Sigmoid colon (tissue), 6 donors: ENCODE measurements at regions not wholly inside any gene's neighbourhood (a gene's known extent, or its start where the extent isn't known, plus 50 kb on each side); places are given as distances from the start of the nearest gene placed in this dataset.

ENCODE experiments used
- DNase-seq: peaks from one replicate; pipeline ENCODE4 v3.0.0-alpha.2; 2019
- H3K27ac ChIP-seq, 4 donors: fragments of 200-600 bp; sonication (generic); one replicate each; pipeline ENCODE4 v1.5.1; 2016 to 2019; ENCODE audit warnings: mild to moderate bottlenecking in 1 of 4
- H3K27me3 ChIP-seq, 3 donors: fragments of 200-600 bp; sonication (generic); one replicate each; pipeline ENCODE4 v1.5.1; 2019; ENCODE audit warnings: mild to moderate bottlenecking in 1 of 3
- H3K36me3 ChIP-seq, 4 donors: fragments of 200-600 bp; sonication (generic); one replicate each; pipeline ENCODE4 v1.5.1; 2016 to 2019
- H3K4me1 ChIP-seq, 4 donors: fragments of 200-600 bp; sonication (generic); one replicate each; pipeline ENCODE4 v1.5.1; 2017 to 2019
- H3K4me3 ChIP-seq, 4 donors: fragments of 200-600 bp; sonication (generic); one replicate each; pipeline ENCODE4 v1.5.1; 2017 to 2019; ENCODE audit warnings: mild to moderate bottlenecking in 2 of 4, moderate library complexity in 1 of 4
- H3K9me3 ChIP-seq, 4 donors: fragments of 200-600 bp in 3 of 4; sonication (generic) in 3 of 4; one replicate each; pipeline versions ENCODE4 v1.5.1 to v1.6.1; 2013 to 2019
- CTCF ChIP-seq, 4 experiments: fragments of 450-650 bp in 3 of 4; fragments of 200-600 bp in 1 of 4; IDR thresholded peaks; one replicate each; pipeline ENCODE4 v1.5.1; 2016 to 2019; ENCODE audit warnings: antibody characterized with exemption in 4 of 4, mild to moderate bottlenecking in 3 of 4, moderate library complexity in 2 of 4
- EP300 ChIP-seq, 4 donors: sonication (generic); formaldehyde crosslinking; IDR thresholded peaks; one replicate each; pipeline ENCODE4 v1.6.1; 2017; ENCODE audit warnings: antibody characterized with exemption in 4 of 4
- POLR2A ChIP-seq, 2 donors: fragments of 450-650 bp; IDR thresholded peaks; one replicate each; pipeline ENCODE4 v1.6.1; 2016; ENCODE audit warnings: antibody characterized with exemption in 2 of 2, mild to moderate bottlenecking in 2 of 2, moderate library complexity in 2 of 2
- POLR2AphosphoS5 ChIP-seq, 4 donors: sonication (generic); formaldehyde crosslinking; IDR thresholded peaks; one replicate each; pipeline ENCODE4 v1.6.1; 2017; ENCODE audit warnings: antibody characterized with exemption in 4 of 4
- WGBS, 2 donors: extraction: QIAGEN DNeasy Blood & Tissue Kit; methylation state at CpG; one replicate each; pipeline ENCODE4 v1.1.7; 2013; 5-methylcytosine and 5-hydroxymethylcytosine counted together
- intact Hi-C: fragments of 100-400 bp; cut with DNase I; formaldehyde crosslinking; loops from one replicate; pipeline ENCODE4 v1.15.1; 2023
- donor health status: healthy with polysubstance abuse.
- donor health status: healthy.

- no peaks in the 10 kb centered on the region for H3K27me3 ChIP-seq
- DNase-seq: no peak
- TF ChIP-seq EP300 (IDR thresholded peaks at IDR 0.05) (no peak), CTCF (IDR thresholded peaks at IDR 0.05) (no peak), POLR2AphosphoS5 (IDR thresholded peaks at IDR 0.05) (no peak), POLR2A (IDR thresholded peaks at IDR 0.05) (no peak)
- WGBS, 2 donors: 88 to 90% methylated on average over 17 of the region's 17 CpGs
- intact Hi-C loops: no loop called here
- H3K4me1 ChIP-seq: no peaks in the 10 kb centered on the region
- no peak overlapping the region for H3K27ac ChIP-seq
- H3K36me3 ChIP-seq: no peaks in the 10 kb centered on the region
- no peak overlapping the region for H3K4me3 ChIP-seq
- H3K9me3 ChIP-seq: peaks cover 0 to 3% (median 0%) of the 10 kb centered on the region in 4 donors
Measured at GRCh38 chr5:2110934-2111462, 228.3 kb upstream of the IRX4 start.

- Histone ChIP-seq H3K4me3 (no peak overlapping the region), H3K27me3 (no peaks in the 10 kb centered on the region), H3K4me1 (no peaks in the 10 kb centered on the region), H3K9me3 (peaks cover 0 to 3% (median 0%) of the 10 kb centered on the region in 4 donors), H3K27ac (no peak overlapping the region), H3K36me3 (no peaks in the 10 kb centered on the region)
- intact Hi-C loops: no loop called here
- TF ChIP-seq POLR2A (IDR thresholded peaks at IDR 0.05) (no peak), EP300 (IDR thresholded peaks at IDR 0.05) (no peak), POLR2AphosphoS5 (IDR thresholded peaks at IDR 0.05) (no peak), CTCF (IDR thresholded peaks at IDR 0.05) (no peak)
- no peak for DNase-seq
- 88% methylated on average over 19 of the region's 19 CpGs for WGBS, 2 donors
Measured at GRCh38 chr5:2110137-2110933, 227.6 kb upstream of the IRX4 start.

GRCh38 chr5:2109566-2109965 is 226.8 kb upstream of the IRX4 start:
- Histone ChIP-seq H3K9me3 (peaks cover 0 to 3% (median 0%) of the 10 kb centered on the region in 4 donors), H3K27me3 (no peaks in the 10 kb centered on the region), H3K27ac (no peak overlapping the region), H3K36me3 (no peaks in the 10 kb centered on the region), H3K4me1 (no peaks in the 10 kb centered on the region), H3K4me3 (no peak overlapping the region)
- TF ChIP-seq EP300 (IDR thresholded peaks at IDR 0.05): no peak
- TF ChIP-seq POLR2A (IDR thresholded peaks at IDR 0.05): no peak
- DNase-seq: no peak
- 37 to 60% methylated on average over 5 of the region's 5 CpGs for WGBS, 2 donors
- intact Hi-C loops: no loop called here

- no peak for TF ChIP-seq CTCF (IDR thresholded peaks at IDR 0.05)
- TF ChIP-seq POLR2AphosphoS5 (IDR thresholded peaks at IDR 0.05): no peak
- H3K27me3 ChIP-seq: no peaks in the 10 kb centered on the region
- H3K4me3 ChIP-seq: no peak overlapping the region
- WGBS, 2 donors: 87 to 89% methylated on average over 2 of the region's 2 CpGs
- H3K4me1 ChIP-seq: no peaks in the 10 kb centered on the region
- intact Hi-C loops: no loop called here
- DNase-seq: no peak
- H3K27ac ChIP-seq: no peak overlapping the region
- peaks cover 0 to 3% (median 0%) of the 10 kb centered on the region in 4 donors for H3K9me3 ChIP-seq
- no peaks in the 10 kb centered on the region for H3K36me3 ChIP-seq
Measured at GRCh38 chr5:2106721-2107120, 224.0 kb upstream of the IRX4 start.

- no peak for DNase-seq
- Histone ChIP-seq H3K36me3 (no peaks in the 10 kb centered on the region), H3K9me3 (peaks cover 0 to 3% (median 0%) of the 10 kb centered on the region in 4 donors), H3K4me3 (no peak overlapping the region), H3K27me3 (no peaks in the 10 kb centered on the region), H3K27ac (no peak overlapping the region), H3K4me1 (no peaks in the 10 kb centered on the region)
- TF ChIP-seq POLR2A (IDR thresholded peaks at IDR 0.05) (no peak), POLR2AphosphoS5 (IDR thresholded peaks at IDR 0.05) (no peak), CTCF (IDR thresholded peaks at IDR 0.05) (no peak), EP300 (IDR thresholded peaks at IDR 0.05) (no peak)
- WGBS, 2 donors: 80 to 82% methylated on average over 12 of the region's 12 CpGs
- intact Hi-C loops: no loop called here
Measured at GRCh38 chr5:2105141-2105540, 222.4 kb upstream of the IRX4 start.
